Gastrocnemius medialis (tissue), 4 donors: ENCODE measurements at regions not wholly inside any gene's neighbourhood (a gene's known extent, or its start where the extent isn't known, plus 50 kb on each side); places are given as distances from the start of the nearest gene placed in this dataset.

Experiments
- POLR2A ChIP-seq, 2 donors: fragments of 450-650 bp; IDR thresholded peaks; one replicate each; pipeline ENCODE4 v1.6.1; 2017; ENCODE audit warnings: antibody characterized with exemption in 2 of 2, mild to moderate bottlenecking in 2 of 2, moderate library complexity in 2 of 2
- TF ChIP-seq, protein P1 (sequence below), 5 experiments: fragments of 450-650 bp in 3 of 5; fragments of 200-600 bp in 2 of 5; sonication (generic) in 2 of 5; IDR thresholded peaks in 4 of 5; conservative IDR thresholded peaks in 1 of 5; 1 replicate in 4 of 5; 2 replicates in 1 of 5; pipeline ENCODE4 v1.5.1; 2016 to 2019; ENCODE audit warnings: antibody characterized with exemption in 5 of 5, mild to moderate bottlenecking in 3 of 5, moderate library complexity in 3 of 5

DNA sequence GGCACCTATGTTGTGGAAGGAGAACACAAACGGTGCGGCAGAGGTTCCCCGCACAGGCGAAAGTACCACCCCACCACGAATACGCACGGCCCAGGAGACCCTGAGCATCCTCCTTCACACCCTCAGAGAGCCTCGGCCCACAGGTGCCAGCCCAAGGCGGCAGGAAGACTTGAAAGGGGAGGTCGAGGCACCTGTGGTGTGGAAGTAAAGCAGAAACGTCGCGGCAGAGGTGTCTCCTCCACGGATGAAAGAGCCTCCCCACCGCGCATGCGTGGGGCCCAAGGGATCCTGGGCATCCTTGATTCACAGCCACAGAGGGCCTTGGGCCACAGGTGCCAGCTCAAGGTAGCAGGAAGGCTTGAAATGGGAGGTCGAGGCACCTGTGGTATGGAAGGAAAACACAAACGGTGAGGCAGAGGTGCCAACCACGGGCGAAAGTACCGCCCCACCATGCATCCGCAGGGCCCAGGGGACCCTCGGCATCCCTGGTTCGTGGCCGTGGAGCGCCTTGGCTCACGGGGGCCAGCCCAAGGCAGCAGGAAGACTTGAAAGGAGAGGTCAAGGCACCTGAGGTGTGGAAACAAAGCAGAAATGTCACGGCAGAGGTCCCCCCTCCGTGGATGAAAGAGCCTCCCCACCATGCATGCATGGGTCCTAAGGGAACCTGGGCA lies 380.1 kb downstream of the ALG10 start:
- TF ChIP-seq POLR2A (IDR thresholded peaks at IDR 0.05): no peak
- TF ChIP-seq, protein P1, sequence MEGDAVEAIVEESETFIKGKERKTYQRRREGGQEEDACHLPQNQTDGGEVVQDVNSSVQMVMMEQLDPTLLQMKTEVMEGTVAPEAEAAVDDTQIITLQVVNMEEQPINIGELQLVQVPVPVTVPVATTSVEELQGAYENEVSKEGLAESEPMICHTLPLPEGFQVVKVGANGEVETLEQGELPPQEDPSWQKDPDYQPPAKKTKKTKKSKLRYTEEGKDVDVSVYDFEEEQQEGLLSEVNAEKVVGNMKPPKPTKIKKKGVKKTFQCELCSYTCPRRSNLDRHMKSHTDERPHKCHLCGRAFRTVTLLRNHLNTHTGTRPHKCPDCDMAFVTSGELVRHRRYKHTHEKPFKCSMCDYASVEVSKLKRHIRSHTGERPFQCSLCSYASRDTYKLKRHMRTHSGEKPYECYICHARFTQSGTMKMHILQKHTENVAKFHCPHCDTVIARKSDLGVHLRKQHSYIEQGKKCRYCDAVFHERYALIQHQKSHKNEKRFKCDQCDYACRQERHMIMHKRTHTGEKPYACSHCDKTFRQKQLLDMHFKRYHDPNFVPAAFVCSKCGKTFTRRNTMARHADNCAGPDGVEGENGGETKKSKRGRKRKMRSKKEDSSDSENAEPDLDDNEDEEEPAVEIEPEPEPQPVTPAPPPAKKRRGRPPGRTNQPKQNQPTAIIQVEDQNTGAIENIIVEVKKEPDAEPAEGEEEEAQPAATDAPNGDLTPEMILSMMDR (IDR thresholded peaks at IDR 0.05 in 4 of 5, conservative IDR thresholded peaks at IDR 0.05 in 1 of 5): no peak
